K562 (cell line): ENCODE measurements at regions not wholly inside any gene's neighbourhood (a gene's known extent, or its start where the extent isn't known, plus 50 kb on each side); places are given as distances from the start of the nearest gene placed in this dataset.

Source experiments
- CEBPB ChIP-seq: fragments of 450-650 bp; IDR thresholded peaks from 2 replicates; pipeline ENCODE4 v1.6.1; 2016; ENCODE audit warnings: missing genetic modification characterization, missing compliant biosample characterization
- CTCF ChIP-seq, 3 experiments: IDR thresholded peaks in 2 of 3; conservative IDR thresholded peaks in 1 of 3; 2 replicates each; pipeline ENCODE4 v1.5.1; 2011 to 2012; ENCODE audit warnings: low read length in 3 of 3, mild to moderate bottlenecking in 3 of 3, control low read depth in 2 of 3, improper control_type of control experiment in 1 of 3, inconsistent platforms in 1 of 3, low read depth in 1 of 3, mixed read lengths in 1 of 3, moderate library complexity in 1 of 3; ENCODE audit not compliant: insufficient read depth in 2 of 3
- REST ChIP-seq, 2 experiments: fragments of 450-650 bp; formaldehyde crosslinking in 1 of 2; IDR thresholded peaks; 2 replicates each; pipeline versions ENCODE4 v1.4.0 to v1.6.1; 2014 to 2020; ENCODE audit warnings: mild to moderate bottlenecking in 2 of 2, borderline replicate concordance in 1 of 2, low read depth in 1 of 2
- TARDBP ChIP-seq: fragments of 450-650 bp; IDR thresholded peaks from 2 replicates; pipeline ENCODE4 v1.6.1; 2016

GRCh38 chr10:64426745-64427144 lies 905.5 kb downstream of the REEP3 start (continued):
- TF ChIP-seq REST (IDR thresholded peaks at IDR 0.05; ENCODE audit: borderline replicate concordance) (peak; percentile 47; the same call in 1 of the 2 replicates), REST (CRISPR knock-in tag; IDR thresholded peaks at IDR 0.05; ENCODE audit: low read depth) (no peak), CTCF (IDR thresholded peaks at IDR 0.05 in 2 of 3, conservative IDR thresholded peaks at IDR 0.05 in 1 of 3; ENCODE audit: insufficient read depth in 2 of 3, low read depth in 1 of 3, low read length in 3 of 3) (peak in 1 of 3 experiments; percentile 44; a peak in 2 of 6 replicates), TARDBP (no peak), CEBPB (tag) (no peak)
